Endothelial cell of umbilical vein (primary cell): ENCODE measurements at regions not wholly inside any gene's neighbourhood (a gene's known extent, or its start where the extent isn't known, plus 50 kb on each side); places are given as distances from the start of the nearest gene placed in this dataset.

ENCODE experiments used
- BruUV-seq: library from RNA; stranded (reverse); fragments of 400-500 nt; replicated peaks from 2 replicates; lab custom pipeline; 2021; lab: Mats Ljungman, UMichigan
- CTCF ChIA-PET: fragments of 300-600, 350-600 bp; sonication (Branson Sonifier 250); formaldehyde crosslinking; loops from one replicate; lab custom pipeline; 2021; ENCODE audit warnings: antibody characterized with exemption, inconsistent platforms; lab: Charles Lee
- POLR2A ChIA-PET: fragments of 300-600, 350-600 bp; sonication (Branson Sonifier 250); formaldehyde crosslinking; loops from one replicate; lab custom pipeline; 2021; ENCODE audit warnings: antibody characterized with exemption, inconsistent platforms; lab: Charles Lee
- DNase-seq: peaks from one replicate; pipeline ENCODE4 v3.0.0-alpha.2; 2011; ENCODE audit warnings: low read depth, low spot score
- FAIRE-seq: peaks from 2 replicates; lab custom pipeline; 2011; peaks lifted over from hg19 to GRCh38; lab: Jason Lieb, UNC
- H2AFZ ChIP-seq: 2 replicates; pipeline ENCODE4 v1.6.0; 2012; ENCODE audit warnings: low read depth, low read length, control low read depth, inconsistent platforms
- H3K27ac ChIP-seq: 2 replicates; pipeline ENCODE4 v1.5.1; 2011; ENCODE audit warnings: low read depth, mild to moderate bottlenecking, control low read depth, low read length, moderate library complexity; ENCODE audit not compliant: insufficient read depth
- H3K27me3 ChIP-seq, 2 experiments: 2 replicates each; pipeline versions ENCODE4 v1.6.0 to v1.6.1; 2011; ENCODE audit warnings: low read length in 2 of 2, mixed read lengths in 1 of 2; ENCODE audit not compliant: control insufficient read depth in 2 of 2, insufficient read depth in 2 of 2
- H3K36me3 ChIP-seq, 2 experiments: 2 replicates in 1 of 2; 3 replicates in 1 of 2; pipeline ENCODE4 v1.5.1; 2011; ENCODE audit warnings: low read length in 2 of 2, mild to moderate bottlenecking in 1 of 2, moderate library complexity in 1 of 2; ENCODE audit not compliant: control insufficient read depth in 2 of 2, insufficient read depth in 2 of 2; ENCODE audit errors: extremely low read depth in 1 of 2
- H3K4me1 ChIP-seq: 3 replicates; pipeline ENCODE4 v1.5.1; 2011; ENCODE audit warnings: mild to moderate bottlenecking, low read length; ENCODE audit not compliant: control insufficient read depth, insufficient read depth; ENCODE audit errors: extremely low read depth
- H3K4me2 ChIP-seq: 2 replicates; pipeline ENCODE4 v1.6.1; 2011; ENCODE audit warnings: low read length, control low read depth, mixed read lengths; ENCODE audit not compliant: insufficient read depth
- H3K4me3 ChIP-seq, 3 experiments: fragments of 200-600 bp in 1 of 3; sonication (generic), shearing (Covaris generic) in 1 of 3; replicated peaks in 1 of 3; 2 replicates each; pipeline ENCODE4 v1.5.1; 2011 to 2016; ENCODE audit warnings: control low read depth in 3 of 3, low read length in 3 of 3, mild to moderate bottlenecking in 2 of 3, inconsistent platforms in 1 of 3, low read depth in 1 of 3, moderate library complexity in 1 of 3; ENCODE audit not compliant: insufficient read depth in 1 of 3
- H3K79me2 ChIP-seq: 2 replicates; pipeline ENCODE4 v1.6.0; 2012; ENCODE audit warnings: low read length, inconsistent platforms; ENCODE audit not compliant: control insufficient read depth, insufficient read depth
- H3K9ac ChIP-seq: replicated peaks from 2 replicates; pipeline ENCODE3; 2011; ENCODE audit warnings: low read length, control low read depth; ENCODE audit not compliant: insufficient read depth; ENCODE audit errors: extremely low read depth
- H3K9me1 ChIP-seq: replicated peaks from 3 replicates; pipeline ENCODE4 v1.6.0; 2011; ENCODE audit warnings: mild to moderate bottlenecking, low read length; ENCODE audit not compliant: control insufficient read depth, insufficient read depth; ENCODE audit errors: extremely low read depth
- H3K9me3 ChIP-seq: replicated peaks from 2 replicates; pipeline ENCODE4 v1.5.1; 2012; ENCODE audit warnings: low read length, inconsistent platforms; ENCODE audit not compliant: control insufficient read depth, insufficient read depth
- H4K20me1 ChIP-seq: replicated peaks from 2 replicates; pipeline ENCODE3; 2011; ENCODE audit warnings: mild to moderate bottlenecking, low read length; ENCODE audit not compliant: control insufficient read depth, insufficient read depth; ENCODE audit errors: extremely low read depth
- CTCF ChIP-seq, 2 donors: IDR thresholded peaks; 1 replicate in 1 of 2; 2 replicates in 1 of 2; pipeline ENCODE4 v1.5.1; 2011; ENCODE audit warnings: low read length in 2 of 2, mild to moderate bottlenecking in 2 of 2, moderate library complexity in 2 of 2, control low read depth in 1 of 2, inconsistent platforms in 1 of 2, low read depth in 1 of 2; ENCODE audit not compliant: insufficient read depth in 1 of 2; ENCODE audit errors: extremely low read depth in 1 of 2
- EZH2 ChIP-seq: IDR thresholded peaks from 2 replicates; pipeline ENCODE4 v1.6.1; 2012; ENCODE audit warnings: borderline replicate concordance, low read depth, mild to moderate bottlenecking, moderate library complexity, low read length, inconsistent platforms; ENCODE audit not compliant: severe bottlenecking
- FOS ChIP-seq: IDR thresholded peaks from 2 replicates; pipeline ENCODE4 v1.6.1; 2011; ENCODE audit warnings: mild to moderate bottlenecking, low read length, moderate library complexity, borderline replicate concordance; ENCODE audit not compliant: insufficient read depth
- GATA2 ChIP-seq: IDR thresholded peaks from 2 replicates; pipeline ENCODE4 v1.7.0; 2011; ENCODE audit warnings: low read depth, mild to moderate bottlenecking, moderate library complexity, mixed read lengths, low read length; ENCODE audit not compliant: insufficient read length, insufficient read depth
- JUN ChIP-seq: IDR thresholded peaks from 2 replicates; pipeline ENCODE4 v1.6.1; 2011; ENCODE audit warnings: borderline replicate concordance, low read depth; ENCODE audit not compliant: insufficient read length, insufficient read depth
- MYC ChIP-seq: IDR thresholded peaks from one replicate; pipeline ENCODE4 v1.6.1; 2011; ENCODE audit warnings: mild to moderate bottlenecking, low read depth, low read length
- POLR2AphosphoS5 ChIP-seq: IDR thresholded peaks from 2 replicates; pipeline ENCODE4 v1.6.1; 2012; ENCODE audit warnings: low read depth, mild to moderate bottlenecking, control low read depth, low read length, moderate library complexity; ENCODE audit not compliant: insufficient read depth
- dilution Hi-C: fragments of 300-500 bp; cut with MboI; formaldehyde crosslinking; loops from one replicate; pipeline ENCODE4 v1.15.0; 2019; ENCODE audit warnings: low sequenced_read_pairs; ENCODE audit not compliant: extremely low pct_ligation_motif_present
- intact Hi-C: fragments of 100-400 bp; cut with micrococcal nuclease; formaldehyde crosslinking; loops from one replicate; pipeline ENCODE4 v1.10.0; 2022

- dilution Hi-C loops = no loop called here
- ChIA-PET CTCF (interaction anchor here (1.4 kb wide), 1 partner anchor 255 kb away, joined by 3 read pairs; no protein-coding TSS in a partner anchor), POLR2A (no interaction called here)
- Histone ChIP-seq H3K4me2 (no peak overlapping the region), H3K4me3 (no peak overlapping the region), H3K79me2 (no peaks in the 10 kb centered on the region), H3K9ac (no peak overlapping the region), H3K27ac (no peak overlapping the region), H3K4me1 (no peaks in the 10 kb centered on the region), H3K9me1 (no peaks in the 10 kb centered on the region), H2AFZ (no peak overlapping the region), H4K20me1 (no peaks in the 10 kb centered on the region), H3K9me3 (no peaks in the 10 kb centered on the region), H3K27me3 (no peaks in the 10 kb centered on the region), H3K36me3 (no peaks in the 10 kb centered on the region)
- intact Hi-C loops = no loop called here
- no peak for DNase-seq
- no peak for FAIRE-seq
- BruUV-seq = no TSS peak
- TF ChIP-seq FOS (no peak), GATA2 (no peak), CTCF (IDR thresholded peaks at IDR 0.05; ENCODE audit: extremely low read depth in 1 of 2, insufficient read depth in 1 of 2, low read depth in 1 of 2, low read length in 2 of 2) (no peak), POLR2AphosphoS5 (no peak), EZH2 (no peak), JUN (no peak), MYC (no peak)
Observed at GRCh38 chr20:10949930-10950783, 276.4 kb upstream of the JAG1 start.
